ENCODE measurements at regions not wholly inside any gene's neighbourhood (a gene's known extent, or its start where the extent isn't known, plus 50 kb on each side); places are given as distances from the start of the nearest gene placed in this dataset.
A peak's percentile ranks its signal among the peaks of the same experiment; 100 is the strongest.

GRCh38 chr3:144351773-144352365, 380.2 kb downstream of the DIPK2A start:
- peak; percentile 48 for DNase-seq (ENCODE audit: low read depth)
- TF ChIP-seq CTCF (IDR thresholded peaks at IDR 0.05; ENCODE audit: insufficient read depth, low read length): no peak
- H3K4me3 ChIP-seq (ENCODE audit: low read depth, low read length): no peak overlapping the region

- H3K4me3 ChIP-seq (ENCODE audit: low read depth, low read length): no peak overlapping the region
- no peak for DNase-seq (ENCODE audit: low read depth)
- no peak for TF ChIP-seq CTCF (IDR thresholded peaks at IDR 0.05; ENCODE audit: insufficient read depth, low read length)
Measured at GRCh38 chr3:144358191-144358590, 386.6 kb downstream of the DIPK2A start.

GRCh38 chr3:144361002-144361401, 389.4 kb downstream of the DIPK2A start:
- H3K4me3 ChIP-seq (ENCODE audit: low read depth, low read length): no peak overlapping the region
- DNase-seq (ENCODE audit: low read depth): no peak
- no peak for TF ChIP-seq CTCF (IDR thresholded peaks at IDR 0.05; ENCODE audit: insufficient read depth, low read length)

GRCh38 chr3:144362126-144362525, 390.5 kb downstream of the DIPK2A start:
- no peak overlapping the region for H3K4me3 ChIP-seq (ENCODE audit: low read depth, low read length)
- TF ChIP-seq CTCF (IDR thresholded peaks at IDR 0.05; ENCODE audit: insufficient read depth, low read length): no peak
- DNase-seq (ENCODE audit: low read depth): no peak

- DNase-seq (ENCODE audit: low read depth): no peak
- no peak overlapping the region for H3K4me3 ChIP-seq (ENCODE audit: low read depth, low read length)
- no peak for TF ChIP-seq CTCF (IDR thresholded peaks at IDR 0.05; ENCODE audit: insufficient read depth, low read length)
Measured at GRCh38 chr3:144363856-144364255, 392.2 kb downstream of the DIPK2A start.

- TF ChIP-seq CTCF (IDR thresholded peaks at IDR 0.05; ENCODE audit: insufficient read depth, low read length): no peak
- no peak overlapping the region for H3K4me3 ChIP-seq (ENCODE audit: low read depth, low read length)
- DNase-seq (ENCODE audit: low read depth): no peak
Measured at GRCh38 chr3:144364737-144365136, 393.1 kb downstream of the DIPK2A start.

Measured in fibroblast of the aortic adventitia (primary cell).